ENCODE measurements at regions not wholly inside any gene's neighbourhood (a gene's known extent, or its start where the extent isn't known, plus 50 kb on each side); places are given as distances from the start of the nearest gene placed in this dataset.

- Histone ChIP-seq H3K36me3 (ENCODE audit: control insufficient read depth in 4 of 4, insufficient read depth in 3 of 4, low read depth in 1 of 4, low read length in 3 of 4) (no peaks in the 10 kb centered on the region), H3K27me3 (ENCODE audit: control insufficient read depth in 4 of 4, insufficient read depth in 4 of 4, low read length in 3 of 4) (no peaks in the 10 kb centered on the region), H3K9me3 (ENCODE audit: control insufficient read depth in 4 of 4, low read length in 3 of 4) (peaks cover 0 to 1% (median 0%) of the 10 kb centered on the region in 4 donors), H3K4me3 (ENCODE audit: low read depth in 1 of 3, low read length in 3 of 3) (no peak overlapping the region), H3K9ac (ENCODE audit: low read depth in 1 of 2, low read length in 2 of 2) (no peak overlapping the region), H3K4me1 (ENCODE audit: control insufficient read depth in 4 of 4, insufficient read depth in 4 of 4, low read length in 3 of 4) (no peaks in the 10 kb centered on the region), H3K27ac (ENCODE audit: low read depth in 1 of 2, low read length in 2 of 2) (no peak overlapping the region)
- TF ChIP-seq REST (IDR thresholded peaks at IDR 0.05) (no peak), GABPA (IDR thresholded peaks at IDR 0.05 in 1 of 2, conservative IDR thresholded peaks at IDR 0.05 in 1 of 2) (no peak), ATF3 (IDR thresholded peaks at IDR 0.05) (no peak), NR2F2 (IDR thresholded peaks at IDR 0.05) (no peak), HNF4A (conservative IDR thresholded peaks at IDR 0.05) (no peak)
- DNase-seq (ENCODE audit: low spot score): no peak
- WGBS: 83% methylated on average over 1 of the region's 1 CpG
These were observed 188.6 kb downstream of the GLUD2 start for GRCh38 chrX:121236040-121236439.

GRCh38 chrX:121238093-121238492, 190.7 kb downstream of the GLUD2 start:
- TF ChIP-seq HNF4A (conservative IDR thresholded peaks at IDR 0.05) (no peak), FOXA1 (IDR thresholded peaks at IDR 0.05) (no peak), ATF3 (IDR thresholded peaks at IDR 0.05) (no peak), MAX (IDR thresholded peaks at IDR 0.05) (no peak), EGR1 (IDR thresholded peaks at IDR 0.05; ENCODE audit: low read depth in 2 of 2) (no peak)
- DNase-seq (ENCODE audit: low spot score): no peak
- Histone ChIP-seq H3K4me3 (ENCODE audit: low read depth in 1 of 3, low read length in 3 of 3) (no peak overlapping the region), H3K9ac (ENCODE audit: low read depth in 1 of 2, low read length in 2 of 2) (no peak overlapping the region), H3K4me1 (ENCODE audit: control insufficient read depth in 4 of 4, insufficient read depth in 4 of 4, low read length in 3 of 4) (no peaks in the 10 kb centered on the region), H3K9me3 (ENCODE audit: control insufficient read depth in 4 of 4, low read length in 3 of 4) (peaks cover 0 to 1% (median 0%) of the 10 kb centered on the region in 4 donors), H3K27ac (ENCODE audit: low read depth in 1 of 2, low read length in 2 of 2) (no peak overlapping the region), H3K36me3 (ENCODE audit: control insufficient read depth in 4 of 4, insufficient read depth in 3 of 4, low read depth in 1 of 4, low read length in 3 of 4) (no peaks in the 10 kb centered on the region), H3K27me3 (ENCODE audit: control insufficient read depth in 4 of 4, insufficient read depth in 4 of 4, low read length in 3 of 4) (no peaks in the 10 kb centered on the region)
- 97% methylated on average over 1 of the region's 1 CpG for WGBS

GRCh38 chrX:121244511-121244910, 197.1 kb downstream of the GLUD2 start:
- Histone ChIP-seq H3K9ac (ENCODE audit: low read depth in 1 of 2, low read length in 2 of 2) (no peak overlapping the region), H3K4me3 (ENCODE audit: low read depth in 1 of 3, low read length in 3 of 3) (no peak overlapping the region), H3K27me3 (ENCODE audit: control insufficient read depth in 4 of 4, insufficient read depth in 4 of 4, low read length in 3 of 4) (no peaks in the 10 kb centered on the region), H3K27ac (ENCODE audit: low read depth in 1 of 2, low read length in 2 of 2) (no peak overlapping the region), H3K36me3 (ENCODE audit: control insufficient read depth in 4 of 4, insufficient read depth in 3 of 4, low read depth in 1 of 4, low read length in 3 of 4) (no peaks in the 10 kb centered on the region), H3K4me1 (ENCODE audit: control insufficient read depth in 4 of 4, insufficient read depth in 4 of 4, low read length in 3 of 4) (peaks cover 0 to 5% (median 2%) of the 10 kb centered on the region in 4 donors), H3K9me3 (ENCODE audit: control insufficient read depth in 4 of 4, low read length in 3 of 4) (no peaks in the 10 kb centered on the region)
- no peak for DNase-seq (ENCODE audit: low spot score)
- 47% methylated on average over 1 of the region's 1 CpG for WGBS
- TF ChIP-seq SP1 (IDR thresholded peaks at IDR 0.05) (peak; percentile 57), HNF4A (conservative IDR thresholded peaks at IDR 0.05) (peak in 1 of 2 donors; percentile 53), REST (IDR thresholded peaks at IDR 0.05) (no peak)
